DMS79 treated with DMSO at 0.1 percent for 48 hours (cell line): ENCODE measurements at regions not wholly inside any gene's neighbourhood (a gene's known extent, or its start where the extent isn't known, plus 50 kb on each side); places are given as distances from the start of the nearest gene placed in this dataset.

Experiments used
- DNase-seq: peaks from one replicate; lab custom pipeline; 2025; lab: John Stamatoyannopoulos, UW

DNA sequence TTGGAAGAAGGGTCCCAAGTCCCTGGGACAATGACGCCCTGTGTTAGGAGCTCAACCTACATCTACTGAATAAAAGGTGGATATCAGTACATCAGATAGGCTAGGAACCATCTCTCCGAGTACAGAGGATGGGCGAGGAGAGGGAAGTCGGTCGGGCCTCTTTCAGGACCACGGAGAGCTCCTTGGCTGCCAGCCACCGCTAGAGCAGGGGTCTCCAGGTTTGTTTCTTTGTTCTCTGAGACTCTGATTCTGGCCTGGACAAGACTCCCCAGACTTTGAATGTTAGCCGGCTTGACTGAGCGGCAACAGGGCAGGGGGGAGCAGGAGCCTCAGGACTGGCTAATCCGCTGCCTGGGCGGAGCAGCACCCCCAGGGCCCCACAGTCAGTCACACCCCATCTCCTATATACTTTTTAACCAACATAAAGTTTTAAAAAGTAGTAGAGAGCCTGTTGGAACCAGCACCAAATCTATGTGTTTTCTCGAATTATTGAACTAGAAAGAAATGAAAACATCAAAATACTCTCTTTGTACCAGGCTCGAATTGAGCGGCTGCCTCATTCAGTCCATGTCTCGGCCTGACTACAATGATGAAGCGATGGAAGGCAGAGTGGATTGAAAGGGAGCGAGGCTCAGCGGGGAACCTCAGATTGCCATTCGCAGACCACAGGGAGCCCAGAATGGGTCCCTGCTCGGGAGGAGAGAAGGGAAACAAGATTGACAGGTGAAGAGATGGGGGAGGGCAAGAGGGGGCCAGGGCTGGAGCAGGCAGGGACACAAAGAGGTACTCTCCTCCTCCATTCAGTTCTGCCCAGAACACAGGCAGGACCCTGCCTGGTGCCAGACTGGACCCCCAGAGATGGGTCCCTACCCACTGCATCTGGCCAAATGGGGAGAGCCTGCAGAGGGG is 131.6 kb downstream of the TPRA1 start:
- DNase-seq: peak; percentile 54

DNA sequence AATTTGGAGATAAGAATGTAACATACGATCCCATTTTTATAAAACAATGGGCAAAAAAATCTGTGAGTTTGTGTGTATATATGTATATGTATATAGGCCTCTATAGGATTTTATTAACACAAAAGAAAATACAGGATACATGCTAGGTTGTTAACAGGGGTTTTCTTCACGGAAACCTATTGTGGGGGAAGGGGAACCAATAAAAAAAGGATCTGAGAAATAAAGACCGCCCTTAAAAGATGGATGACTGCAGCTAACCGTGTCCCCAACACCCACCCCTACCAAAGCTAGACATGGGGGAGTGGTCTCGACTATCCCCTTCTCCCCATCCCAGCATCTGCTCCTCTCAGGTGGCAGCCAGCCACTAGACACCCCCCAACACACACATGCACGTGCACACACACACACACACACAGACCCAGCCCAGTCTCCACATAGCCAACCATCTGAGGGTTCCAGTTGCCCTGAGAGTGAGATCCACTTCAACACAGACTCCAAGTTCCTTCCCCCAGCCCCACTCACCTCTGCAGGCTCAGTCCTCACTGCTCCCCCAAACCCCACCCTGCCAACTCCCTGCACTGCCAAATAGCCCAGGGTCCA is 132.9 kb downstream of the TPRA1 start:
- peak; percentile 99 for DNase-seq

DNA sequence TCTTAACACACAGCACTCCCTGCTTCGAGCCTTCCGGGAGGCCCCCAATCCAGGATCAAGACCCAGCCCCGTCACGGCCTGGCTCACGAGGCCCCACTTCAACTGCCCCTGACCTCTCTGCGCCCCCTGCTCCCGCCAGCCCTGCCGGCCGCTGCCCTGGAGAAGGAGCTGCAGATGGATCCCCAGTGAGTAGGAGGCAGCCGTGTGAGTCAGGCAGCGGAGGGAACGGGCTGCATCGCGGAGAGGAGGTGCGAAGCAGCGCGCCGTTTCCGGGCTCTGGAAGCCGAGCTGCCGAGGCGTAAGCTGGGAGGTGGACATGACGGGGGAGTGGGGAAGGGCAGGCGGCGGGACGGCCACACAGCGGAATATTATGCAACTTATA is 133.4 kb downstream of the TPRA1 start:
- no peak for DNase-seq

DNA sequence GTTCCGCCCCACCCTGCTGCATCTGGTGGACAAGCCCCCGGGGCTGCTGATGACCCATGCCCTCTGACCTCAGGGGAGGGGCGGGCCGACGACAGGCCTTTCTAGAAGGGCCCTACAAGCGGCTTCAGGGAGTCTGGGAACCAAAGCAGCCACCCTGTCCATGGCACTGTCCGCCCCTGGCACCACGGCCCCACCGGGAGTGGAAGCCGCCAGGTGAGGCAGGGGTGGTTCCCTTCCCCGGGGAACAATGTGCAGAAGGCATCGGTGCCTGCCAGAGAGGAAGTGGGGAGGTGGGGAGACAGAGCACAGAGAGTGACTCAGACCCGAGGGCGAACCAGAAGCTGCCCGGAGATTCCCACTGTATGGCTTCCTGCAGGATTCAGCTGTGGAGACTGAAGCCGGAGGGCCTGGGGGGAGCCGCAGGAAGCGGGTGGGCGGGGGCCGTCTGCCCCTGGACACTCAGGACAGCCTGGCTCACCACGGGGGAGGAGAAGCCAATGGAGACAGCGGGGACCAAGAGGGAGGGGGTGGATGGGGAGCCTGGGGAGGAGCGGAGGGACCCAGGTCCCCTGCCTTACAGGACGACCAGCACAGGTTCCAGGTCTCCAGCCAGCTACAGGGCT is 134.0 kb downstream of the TPRA1 start:
- peak; percentile 69 for DNase-seq

DNA sequence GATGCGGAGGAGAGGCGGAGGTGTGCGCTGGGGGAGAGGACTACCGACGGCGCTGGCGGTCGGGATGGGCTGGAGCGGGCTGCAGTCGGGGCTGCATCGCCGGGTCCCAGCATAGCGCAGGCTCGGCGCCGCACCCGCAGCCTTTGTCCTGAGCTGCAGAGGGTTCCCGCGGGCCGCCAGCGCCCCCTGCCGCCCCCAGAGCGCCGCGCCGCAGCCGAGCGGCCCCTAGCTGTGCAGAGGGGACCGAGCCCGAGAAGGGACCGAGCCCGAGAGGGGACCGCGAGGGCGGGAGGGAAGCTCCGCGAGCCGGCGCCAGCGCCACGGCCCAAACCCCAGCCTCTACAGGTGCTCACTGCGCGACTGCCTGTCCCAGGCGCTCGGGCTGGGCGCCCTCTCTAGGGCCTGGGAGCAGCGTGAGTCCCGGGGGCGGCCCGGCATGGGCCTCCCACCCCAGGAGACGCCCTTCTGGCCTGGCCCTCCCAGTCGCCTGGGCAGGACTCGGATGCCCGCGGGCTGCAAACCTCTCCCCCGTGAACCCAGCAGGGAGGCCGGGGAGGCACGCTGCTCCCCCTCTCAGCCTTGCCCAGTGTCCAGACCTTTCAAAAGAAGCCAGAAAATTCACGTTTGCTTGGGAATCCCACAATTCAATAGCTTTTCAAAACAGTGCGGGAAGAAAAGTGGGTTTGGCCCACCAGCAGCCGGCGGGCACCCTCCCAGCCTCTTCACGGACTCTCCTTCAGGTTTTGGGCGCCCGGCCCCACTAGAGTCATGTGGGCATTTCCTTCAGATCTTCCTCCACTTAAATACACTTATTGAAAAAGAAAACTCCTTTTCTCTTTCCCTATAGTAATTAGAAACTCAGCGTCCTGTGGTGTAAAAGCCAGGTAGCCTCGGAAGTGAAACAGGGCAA is 134.7 kb downstream of the TPRA1 start:
- DNase-seq: peak; percentile 73

DNA sequence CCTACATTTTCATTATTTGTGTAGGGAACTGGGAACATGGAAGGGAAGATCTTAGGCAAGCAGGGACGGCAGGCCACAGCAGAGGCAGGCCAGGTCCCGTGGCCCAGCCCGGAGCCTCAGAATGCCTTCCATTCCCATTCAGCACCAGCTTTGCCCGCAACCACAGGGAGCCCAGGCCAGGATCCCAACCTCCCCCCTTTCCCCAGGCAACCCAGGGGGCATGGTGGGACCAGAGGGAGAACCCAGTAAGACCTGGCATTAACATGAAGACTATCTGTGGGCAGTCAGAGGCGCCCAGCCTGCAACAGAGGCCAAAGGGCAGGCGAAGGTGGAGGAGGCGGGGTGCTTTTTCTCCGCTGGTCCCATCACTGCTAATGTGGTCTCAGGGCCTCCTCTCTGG is 135.6 kb downstream of the TPRA1 start:
- no peak for DNase-seq

DNA sequence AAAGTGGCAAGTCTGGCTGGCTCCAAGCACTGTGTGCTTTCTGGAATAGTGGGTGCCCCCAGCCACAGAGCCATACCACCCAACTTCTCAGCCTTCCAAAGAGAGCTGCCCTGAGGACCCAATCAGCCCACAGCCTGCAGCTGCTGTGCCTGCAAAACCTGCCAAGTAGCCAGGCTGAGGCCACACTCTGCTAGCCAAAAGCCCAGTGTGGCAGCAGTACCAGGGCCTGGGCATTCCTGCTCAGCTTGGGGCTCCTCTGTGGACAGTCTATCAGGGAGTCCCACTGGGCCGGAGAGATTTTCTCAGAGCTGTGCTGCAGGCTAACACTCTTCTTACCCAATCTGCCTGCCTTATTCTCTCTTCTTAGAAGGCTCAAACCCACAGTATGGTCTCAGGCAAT is 136.5 kb downstream of the TPRA1 start:
- no peak for DNase-seq

DNA sequence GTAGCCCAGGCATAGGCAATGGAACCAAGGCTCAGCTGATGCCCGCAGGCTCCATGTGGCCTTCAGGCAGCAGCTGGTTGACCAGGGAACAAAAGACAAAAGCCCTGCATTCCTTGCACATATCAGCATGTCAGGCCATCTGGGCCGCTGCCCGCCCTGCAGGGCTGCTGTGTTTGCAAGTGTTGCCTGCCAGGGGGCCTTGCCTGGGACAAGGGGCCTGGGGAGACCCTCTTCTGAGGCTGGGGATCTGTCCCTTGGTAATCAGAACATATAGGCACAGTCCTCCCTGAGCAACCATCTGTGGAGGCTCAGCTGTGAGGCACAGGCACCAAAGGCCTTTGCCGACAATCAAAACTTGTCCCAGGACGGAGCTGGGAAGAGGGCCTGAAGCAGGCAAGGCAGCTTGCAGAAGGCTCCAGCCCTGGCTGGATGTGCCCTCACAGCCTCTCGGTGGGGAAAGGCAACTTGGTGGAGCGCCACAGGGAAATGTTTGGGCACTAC is 138.2 kb downstream of the TPRA1 start:
- no peak for DNase-seq

DNA sequence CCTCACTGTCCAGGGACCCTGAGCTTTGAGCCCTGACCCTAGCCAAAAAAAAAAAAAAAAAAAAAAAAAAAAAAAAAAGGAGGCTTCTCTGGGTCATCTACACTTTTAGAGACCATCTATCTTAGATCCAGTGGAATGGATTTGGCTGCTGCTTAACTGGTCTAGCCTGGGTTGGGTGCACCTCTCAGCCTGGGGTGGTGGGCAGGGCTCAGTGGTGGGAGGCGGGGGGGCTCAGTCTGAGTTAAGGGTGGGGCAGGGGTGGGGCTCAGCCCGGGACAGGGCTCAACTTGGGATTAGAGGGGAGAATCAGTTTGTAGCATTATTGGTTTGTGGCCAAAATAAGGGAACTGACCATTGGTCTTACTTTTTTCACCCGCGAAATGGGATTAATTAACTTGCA is 139.2 kb downstream of the TPRA1 start:
- no peak for DNase-seq

DNA sequence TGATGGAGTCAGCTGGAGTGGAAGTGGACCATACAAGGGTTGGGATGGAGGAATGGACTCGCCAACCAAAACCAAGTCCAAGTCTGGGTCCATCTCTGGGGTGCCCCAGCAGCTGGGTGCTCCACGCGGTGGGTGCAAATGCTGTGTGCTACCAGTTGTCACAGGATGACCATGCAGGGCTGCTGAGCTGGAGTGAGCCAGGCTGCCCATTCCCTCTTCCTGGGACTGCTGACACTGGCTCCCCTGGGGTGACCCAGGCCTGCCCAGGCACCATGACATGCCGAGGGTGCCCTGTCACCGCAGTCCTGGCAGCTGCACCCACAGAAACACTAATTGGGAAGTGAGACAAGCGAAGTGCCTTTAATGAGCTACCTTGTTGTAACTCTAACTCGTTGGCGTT is 140.2 kb downstream of the TPRA1 start:
- no peak for DNase-seq

DNA sequence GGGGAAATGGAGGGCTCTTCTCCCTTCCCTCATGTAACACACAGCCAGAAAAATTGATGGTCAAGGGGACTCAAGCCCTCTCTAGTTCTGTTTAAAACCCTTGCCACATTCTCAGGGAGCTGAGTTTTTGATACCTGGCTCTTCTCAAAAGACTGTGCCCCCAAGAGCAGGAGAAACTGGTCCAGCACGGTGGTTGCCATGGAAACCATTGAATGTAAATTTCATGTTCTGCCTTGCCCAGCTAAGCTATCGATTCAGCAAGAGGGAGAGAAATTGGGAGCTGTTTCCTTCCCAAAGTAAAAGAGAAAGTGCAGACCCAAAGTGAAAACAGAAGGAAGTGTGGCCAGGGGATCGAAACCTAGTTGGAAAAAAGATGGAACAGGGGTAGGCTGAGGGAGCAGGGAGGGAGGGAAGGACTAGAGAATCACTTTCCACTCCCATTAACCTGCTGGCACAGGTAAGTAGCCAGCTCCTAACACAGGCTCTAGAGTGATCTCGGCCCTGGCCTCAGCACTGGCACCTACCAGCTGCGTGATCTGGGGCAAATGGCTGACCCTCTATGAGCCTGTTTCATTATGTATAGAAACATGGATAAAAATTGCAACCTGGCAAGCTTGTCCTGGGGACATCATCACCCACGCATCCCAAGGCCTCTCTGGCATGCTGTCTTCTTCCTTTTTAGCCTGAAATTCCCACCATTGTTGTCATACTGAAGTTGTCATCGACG is 140.9 kb downstream of the TPRA1 start:
- no peak for DNase-seq

DNA sequence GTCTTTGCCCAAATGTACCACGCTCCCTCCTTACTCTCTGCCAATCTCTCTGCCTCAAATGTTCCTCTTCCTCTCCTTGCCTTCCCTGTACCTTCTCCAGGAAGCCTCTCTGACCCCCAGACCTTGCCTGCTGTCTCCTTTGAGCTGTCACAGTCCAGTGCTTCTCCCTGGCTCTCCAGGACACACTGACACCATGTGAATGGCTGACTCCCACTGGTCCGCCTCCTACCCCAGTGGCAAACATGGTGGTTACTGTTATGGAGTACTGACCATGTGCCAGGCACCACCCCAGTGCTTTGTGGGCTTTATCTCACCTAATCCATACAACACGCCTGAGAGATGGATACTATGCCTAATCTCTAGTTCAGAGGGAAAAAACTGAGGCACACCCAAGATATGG is 141.9 kb downstream of the TPRA1 start:
- DNase-seq: no peak

DNA sequence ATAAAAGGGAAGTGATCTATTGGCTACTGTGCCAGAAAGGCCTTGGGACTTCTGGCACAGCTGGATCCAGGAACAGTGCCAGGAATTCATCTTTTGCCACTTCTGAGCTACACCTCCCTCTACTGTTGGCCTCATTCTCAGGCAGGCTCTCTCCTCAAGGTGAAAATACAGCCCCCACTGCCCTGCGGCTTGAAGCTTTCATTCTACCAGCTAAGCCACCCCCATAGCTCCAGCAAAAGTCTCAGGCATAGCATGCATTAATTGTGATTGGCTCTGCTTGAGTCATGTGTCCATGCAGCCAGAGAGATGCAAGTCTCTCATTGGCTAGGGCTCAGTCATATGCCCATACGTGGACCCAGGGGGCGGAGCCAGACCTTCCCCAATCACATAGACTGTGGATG is 142.4 kb downstream of the TPRA1 start:
- DNase-seq: no peak

DNA sequence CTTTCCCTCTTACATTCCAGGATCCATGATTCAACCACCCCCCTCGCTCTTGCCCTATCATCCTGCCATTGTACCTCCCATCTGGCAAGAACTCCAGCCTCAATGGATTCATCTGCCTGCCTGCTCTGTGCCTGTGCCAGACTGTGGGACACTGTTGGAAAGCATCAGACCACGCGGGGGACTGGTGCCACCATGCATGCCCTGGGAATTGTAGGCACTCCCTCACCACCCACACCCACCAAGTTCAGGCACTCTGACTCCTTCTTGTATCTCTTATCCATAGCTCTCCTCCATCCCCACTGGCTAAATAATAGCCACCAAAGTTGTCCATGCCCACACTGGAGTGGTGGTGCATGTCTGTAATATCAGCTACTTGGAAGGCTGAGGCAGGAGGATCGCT is 143.8 kb downstream of the TPRA1 start:
- DNase-seq: no peak

DNA sequence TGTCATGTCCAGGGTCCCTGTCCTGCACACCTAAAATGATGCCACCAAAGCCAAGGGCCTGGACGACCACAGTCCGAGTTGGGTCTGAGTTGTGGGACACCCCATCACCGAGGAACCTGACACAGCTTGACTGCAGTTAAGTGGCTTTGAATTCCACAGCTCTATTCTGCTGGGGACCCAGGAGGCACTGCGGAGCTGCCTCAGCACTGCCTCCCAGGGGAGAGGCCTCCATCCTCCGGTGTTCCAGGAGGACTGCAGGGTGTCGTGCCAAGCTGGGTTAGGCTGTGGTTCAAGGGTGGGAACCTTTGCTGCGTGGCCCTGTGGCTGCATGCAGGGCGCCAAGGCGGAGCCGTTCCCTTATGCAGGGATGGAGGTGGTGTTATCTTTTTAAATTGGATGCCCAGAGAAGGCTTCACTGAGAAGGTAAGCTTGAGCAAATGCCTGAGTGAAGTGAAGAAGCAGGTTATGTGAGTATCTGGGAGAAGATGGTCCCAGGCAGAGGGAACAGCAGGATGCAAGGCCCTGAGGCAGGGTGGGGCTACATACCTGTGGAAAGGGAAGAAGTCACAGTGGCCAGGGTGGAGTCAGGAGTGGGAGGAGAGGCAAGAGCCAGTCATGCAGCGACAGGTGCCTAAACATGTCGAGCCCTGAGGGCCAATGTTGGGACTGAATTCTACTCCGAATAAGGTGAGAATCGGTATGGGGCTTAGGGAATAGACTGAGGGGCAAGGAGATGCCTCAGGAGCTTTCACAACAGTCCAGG is 144.8 kb downstream of the TPRA1 start:
- no peak for DNase-seq

DNA sequence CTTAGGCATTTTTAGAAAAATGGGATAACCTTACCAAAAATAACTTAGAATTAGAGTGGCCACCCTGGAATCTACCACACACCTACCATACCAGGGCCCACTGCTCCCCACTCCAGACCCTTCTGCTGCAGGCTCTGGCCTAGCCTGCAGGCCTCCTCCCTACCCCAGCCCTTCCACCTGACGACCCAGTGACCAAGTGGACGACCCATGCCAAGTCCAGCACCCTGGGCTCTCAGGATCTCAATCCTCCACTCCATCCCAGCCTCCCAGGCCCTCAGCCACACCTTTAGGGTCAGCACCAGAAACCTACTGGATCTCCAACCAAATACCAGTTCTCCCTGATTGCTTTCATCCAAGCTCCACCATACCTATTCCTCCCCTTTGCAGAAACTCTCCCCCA is 145.8 kb downstream of the TPRA1 start:
- no peak for DNase-seq

DNA sequence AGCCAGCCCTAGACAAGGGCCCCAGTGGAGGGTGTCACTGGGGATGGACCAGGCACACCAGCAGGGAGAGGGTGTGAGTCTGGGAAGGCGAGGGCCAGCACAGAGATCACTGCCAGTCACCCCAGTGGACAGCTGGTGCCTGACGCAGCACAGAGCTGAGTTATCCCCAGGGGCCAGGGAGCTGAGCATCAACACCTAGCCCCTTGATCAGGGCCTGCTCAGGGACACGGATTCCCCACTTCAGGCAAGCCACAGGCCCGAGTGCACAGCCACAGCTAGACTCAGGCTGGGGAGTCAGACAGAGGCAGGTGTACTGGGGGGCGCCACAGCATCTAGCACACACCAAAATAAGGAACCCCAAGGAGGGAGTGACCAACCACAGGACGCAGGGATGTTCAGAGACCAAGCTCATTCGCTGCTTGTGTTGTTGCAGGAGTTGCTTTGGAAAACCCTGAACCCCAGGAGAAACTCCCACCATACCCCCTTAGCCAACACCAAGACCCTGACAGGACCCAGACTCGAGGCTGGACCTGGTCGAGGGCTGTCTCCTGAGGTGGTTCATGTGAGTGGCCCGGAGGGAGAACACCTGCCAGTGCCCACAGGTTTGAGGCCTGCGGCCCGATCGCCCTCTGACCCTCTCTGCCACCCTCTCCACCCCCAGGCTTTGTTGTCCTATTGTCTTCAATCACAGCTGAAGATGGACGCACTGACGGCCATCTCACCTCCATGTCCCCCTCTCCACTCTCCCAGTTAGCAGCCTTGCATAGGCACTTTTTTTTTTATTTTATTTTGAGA is 146.8 kb downstream of the TPRA1 start:
- DNase-seq: no peak

DNA sequence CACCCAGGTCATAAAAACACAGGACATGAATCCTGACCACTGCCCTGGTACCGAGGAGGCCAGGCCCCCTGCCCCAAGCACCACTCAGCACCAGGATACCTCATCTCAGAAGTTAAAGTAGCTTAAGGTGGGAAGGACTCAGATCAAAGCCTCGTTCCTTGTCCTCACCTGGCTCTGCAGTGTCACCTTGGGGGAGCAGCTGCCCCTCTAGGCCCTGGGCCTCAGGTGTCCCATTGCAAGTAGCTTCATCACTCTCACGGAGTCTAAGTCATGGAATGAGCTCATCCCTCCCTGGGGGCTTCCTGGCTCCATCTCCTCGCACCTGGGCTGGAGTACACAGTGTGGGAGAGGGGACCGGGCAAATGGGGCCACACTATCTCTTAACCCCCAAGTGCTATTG is 148.0 kb downstream of the TPRA1 start:
- no peak for DNase-seq

DNA sequence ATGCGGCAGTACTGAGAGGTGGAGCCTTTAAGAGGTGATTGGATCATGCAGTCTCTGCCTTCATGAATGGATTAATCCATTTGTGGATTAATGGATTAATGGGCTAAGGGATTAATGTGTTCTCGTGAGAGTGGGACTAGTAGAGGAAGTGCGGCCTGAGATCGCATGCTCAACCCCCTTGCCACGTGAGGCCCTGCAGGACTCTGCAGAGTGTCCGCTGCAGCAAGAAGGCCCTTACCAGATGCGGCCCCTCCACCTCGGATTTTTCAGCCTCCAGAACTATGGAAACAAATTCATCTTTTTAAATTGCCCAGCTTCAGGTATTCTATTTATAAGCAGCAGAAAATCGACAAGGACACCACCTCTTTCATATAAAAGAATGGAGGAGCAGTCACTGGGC is 148.8 kb downstream of the TPRA1 start:
- no peak for DNase-seq

DNA sequence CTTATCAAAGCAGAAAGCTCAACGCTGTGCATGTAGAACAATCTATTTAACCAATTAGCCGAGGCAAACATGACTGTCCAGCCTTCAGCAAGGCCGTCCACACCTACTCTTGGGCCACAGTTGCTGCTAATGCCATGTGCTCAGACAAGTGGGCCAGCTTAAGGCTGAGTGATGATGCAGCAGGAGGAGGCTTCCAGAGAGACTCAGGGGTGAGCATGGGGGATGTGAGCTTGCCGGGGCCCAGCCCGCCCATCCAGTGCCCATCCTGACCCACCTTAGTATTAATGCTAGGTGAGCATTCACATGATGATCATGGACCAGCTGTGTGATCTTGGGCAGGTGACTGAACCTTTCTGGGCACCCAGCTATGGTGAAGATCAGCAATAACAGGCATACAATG is 150.1 kb downstream of the TPRA1 start:
- no peak for DNase-seq
